ENCODE measurements at regions not wholly inside any gene's neighbourhood (a gene's known extent, or its start where the extent isn't known, plus 50 kb on each side); places are given as distances from the start of the nearest gene placed in this dataset.
"Not testable (repeated sequence)": the region's sequence is repeated elsewhere in the genome, so short reads cannot be mapped to it uniquely, and the experiment has no call there.

DNA sequence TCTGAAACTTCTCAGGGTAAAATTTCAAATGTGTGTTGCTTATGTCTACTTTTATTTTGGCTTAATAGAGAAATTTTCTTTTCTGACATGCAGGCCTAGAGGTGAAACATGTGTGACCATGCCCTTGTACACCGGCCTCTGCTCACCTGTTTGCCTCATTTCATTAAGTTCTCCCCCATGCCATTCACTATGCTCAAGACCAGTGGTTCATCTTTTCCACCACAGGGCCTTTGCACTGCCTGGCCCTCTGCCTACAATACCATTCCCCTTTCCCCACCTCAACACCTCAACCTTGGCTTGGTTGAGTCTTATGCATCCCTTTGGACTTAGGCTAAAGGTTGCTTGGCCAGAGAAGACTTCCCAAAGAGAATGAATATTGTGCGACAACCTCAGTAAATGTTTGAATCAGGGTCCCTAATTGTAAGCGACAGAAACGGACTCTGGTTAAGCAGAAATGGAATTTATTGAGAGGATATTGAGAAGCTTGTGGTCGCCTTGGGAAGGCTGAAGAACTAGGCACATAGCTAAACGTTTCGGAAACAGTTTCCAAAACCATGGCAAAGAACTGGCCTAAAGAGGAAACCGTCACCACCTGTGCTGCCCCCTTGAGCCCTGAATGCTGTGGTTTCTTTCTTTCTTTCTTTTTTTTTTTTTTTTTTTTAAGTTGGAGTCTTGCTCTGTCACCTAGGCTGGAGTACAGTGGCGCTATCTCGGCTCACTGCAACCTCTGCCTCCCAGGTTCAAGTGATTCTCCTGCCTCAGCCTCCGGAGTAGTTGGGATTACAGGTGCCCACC is 152.2 kb downstream of the SOX4 start:
- DNase-seq: no peak

DNA sequence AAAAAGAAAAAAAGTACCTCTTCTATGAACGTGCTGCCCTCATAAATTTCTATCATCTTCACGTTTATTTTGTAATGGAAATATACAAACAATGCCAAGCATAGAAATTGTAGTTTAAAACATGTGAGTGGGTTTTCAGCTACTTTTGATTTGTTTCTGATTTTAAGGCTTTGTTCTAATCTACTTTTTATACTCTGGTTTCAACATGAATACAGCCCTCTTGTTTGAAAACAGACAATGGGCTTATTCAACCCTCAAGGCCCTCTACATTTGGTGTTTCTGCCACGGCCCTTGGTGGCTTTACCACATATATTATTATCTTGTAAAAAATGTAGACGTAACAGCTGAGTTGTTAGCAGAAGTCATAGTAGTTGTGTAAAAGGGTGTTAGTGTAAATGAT is 153.9 kb downstream of the SOX4 start:
- DNase-seq: no peak

DNA sequence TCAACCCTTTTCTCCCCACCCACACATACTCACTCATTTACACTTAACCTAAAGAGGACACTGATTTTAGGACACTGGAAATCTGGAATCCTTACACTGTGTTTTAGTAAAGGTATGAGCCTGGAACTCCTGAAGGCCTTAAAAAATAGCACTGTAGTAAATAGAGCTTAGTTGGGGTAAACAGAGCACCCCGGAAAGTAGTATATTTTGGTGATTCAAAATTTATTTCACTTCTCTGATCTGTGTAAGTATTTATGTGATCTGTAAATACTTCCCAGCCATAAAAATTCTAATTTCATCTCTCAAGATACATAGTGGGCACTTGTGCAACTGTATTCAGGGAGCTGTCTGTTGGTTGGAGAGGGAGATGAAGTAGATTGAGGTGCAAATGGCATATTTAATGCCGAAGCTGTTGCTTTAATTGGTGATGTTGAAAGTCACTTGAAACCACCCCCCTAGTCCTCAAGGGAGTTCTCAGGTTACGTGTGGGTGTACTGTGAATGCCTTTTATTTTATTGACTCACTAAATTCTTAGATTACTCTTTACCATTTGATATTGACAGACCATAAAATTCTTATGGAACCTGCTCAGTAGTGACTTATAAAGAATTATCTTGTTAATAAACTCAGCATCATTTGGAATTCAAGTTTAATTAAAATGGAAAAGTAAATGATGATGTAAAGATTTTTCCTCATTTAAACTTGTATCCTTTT is 154.9 kb downstream of the SOX4 start:
- no peak for DNase-seq

DNA sequence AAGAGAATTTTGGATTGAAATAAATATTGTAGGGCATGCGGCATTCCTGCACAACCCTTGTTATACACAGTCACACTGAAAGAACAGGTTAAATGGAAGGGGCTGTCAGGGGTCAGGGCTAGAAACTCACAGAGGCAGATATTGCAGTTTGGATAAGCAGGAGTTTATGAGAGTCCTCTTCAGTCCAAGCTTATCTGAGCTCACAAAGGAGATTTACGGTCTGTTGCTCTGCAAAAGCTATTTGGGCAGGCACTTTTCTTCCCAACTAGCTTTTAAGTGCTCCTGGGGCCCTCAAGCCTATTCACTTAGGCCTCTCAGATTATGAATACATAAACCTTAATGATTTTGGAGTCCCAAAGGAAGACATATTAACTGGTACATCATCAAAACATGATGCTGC is 156.2 kb downstream of the SOX4 start:
- DNase-seq: no peak

DNA sequence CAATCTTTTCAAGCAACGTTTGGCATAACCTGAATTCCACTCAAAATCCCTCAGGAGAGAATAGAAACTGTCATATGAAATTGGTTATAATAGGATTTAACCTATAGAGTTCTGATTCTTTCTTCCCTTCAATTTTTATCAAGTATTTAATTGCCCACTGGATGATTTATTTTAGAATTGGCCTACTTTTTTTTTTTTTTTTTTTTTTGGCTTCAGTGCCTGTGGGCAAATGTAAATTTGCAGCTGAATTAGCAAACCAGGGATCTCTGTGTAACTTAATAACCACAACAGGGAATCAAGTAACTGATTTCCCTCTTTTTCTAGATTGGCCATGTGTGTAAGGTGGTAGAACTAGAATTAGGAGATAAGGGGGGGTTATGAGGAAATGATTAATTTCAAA is 157.0 kb downstream of the SOX4 start:
- DNase-seq: no peak

DNA sequence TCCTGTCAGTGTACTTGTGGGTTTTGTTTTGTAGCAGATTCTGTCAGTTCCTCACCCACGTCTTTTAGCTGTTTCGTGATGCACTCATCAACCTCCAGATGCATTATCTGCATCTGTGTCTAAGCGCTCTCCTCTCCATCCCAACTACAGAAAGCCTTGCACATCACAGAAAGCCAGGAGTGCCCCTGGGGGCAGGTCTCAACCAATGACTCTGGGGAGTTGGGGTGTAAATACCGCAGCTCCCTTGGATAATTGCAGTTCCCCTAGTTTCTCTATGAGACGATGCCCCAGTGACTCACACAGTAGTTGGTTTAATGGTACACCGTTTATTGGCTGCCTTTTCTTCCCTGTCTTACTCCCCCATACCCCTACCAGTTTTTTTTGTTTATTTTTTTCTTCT is 158.1 kb downstream of the SOX4 start:
- DNase-seq: no peak

DNA sequence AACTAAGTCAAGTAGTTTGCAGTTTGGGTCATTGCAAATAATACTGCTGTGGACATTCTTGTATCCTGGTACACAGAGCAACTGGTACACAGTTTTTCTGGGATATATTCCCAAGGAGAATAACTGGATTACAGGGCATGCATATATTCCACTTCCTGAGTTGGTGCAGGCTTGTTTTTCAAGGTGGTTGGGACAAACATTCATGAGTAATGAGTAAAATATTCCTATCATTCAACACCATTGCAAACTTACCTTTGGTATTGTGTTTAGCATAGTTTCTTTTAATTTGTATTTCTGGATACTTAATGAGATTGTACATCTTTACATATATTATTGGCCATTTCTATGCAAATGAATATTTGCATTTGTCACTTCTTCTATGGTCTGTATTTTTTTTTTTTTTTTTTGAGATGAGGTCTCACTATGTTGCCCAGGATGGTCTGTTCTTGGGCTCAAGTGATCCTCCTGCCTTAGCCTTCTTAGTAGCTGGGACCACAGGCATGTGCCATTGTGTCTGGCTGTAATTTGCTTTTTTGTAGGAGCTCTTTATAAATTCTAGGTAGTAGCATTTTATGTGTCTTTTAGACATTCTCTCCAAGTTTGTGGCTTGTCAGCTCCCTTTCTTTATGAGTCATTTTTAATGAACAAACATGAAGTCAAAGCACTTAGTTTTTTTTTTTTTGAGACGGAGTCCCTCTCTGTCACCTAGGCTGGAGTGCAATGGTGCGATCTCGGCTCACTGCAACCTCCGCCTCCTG is 158.7 kb downstream of the SOX4 start:
- DNase-seq: no peak

DNA sequence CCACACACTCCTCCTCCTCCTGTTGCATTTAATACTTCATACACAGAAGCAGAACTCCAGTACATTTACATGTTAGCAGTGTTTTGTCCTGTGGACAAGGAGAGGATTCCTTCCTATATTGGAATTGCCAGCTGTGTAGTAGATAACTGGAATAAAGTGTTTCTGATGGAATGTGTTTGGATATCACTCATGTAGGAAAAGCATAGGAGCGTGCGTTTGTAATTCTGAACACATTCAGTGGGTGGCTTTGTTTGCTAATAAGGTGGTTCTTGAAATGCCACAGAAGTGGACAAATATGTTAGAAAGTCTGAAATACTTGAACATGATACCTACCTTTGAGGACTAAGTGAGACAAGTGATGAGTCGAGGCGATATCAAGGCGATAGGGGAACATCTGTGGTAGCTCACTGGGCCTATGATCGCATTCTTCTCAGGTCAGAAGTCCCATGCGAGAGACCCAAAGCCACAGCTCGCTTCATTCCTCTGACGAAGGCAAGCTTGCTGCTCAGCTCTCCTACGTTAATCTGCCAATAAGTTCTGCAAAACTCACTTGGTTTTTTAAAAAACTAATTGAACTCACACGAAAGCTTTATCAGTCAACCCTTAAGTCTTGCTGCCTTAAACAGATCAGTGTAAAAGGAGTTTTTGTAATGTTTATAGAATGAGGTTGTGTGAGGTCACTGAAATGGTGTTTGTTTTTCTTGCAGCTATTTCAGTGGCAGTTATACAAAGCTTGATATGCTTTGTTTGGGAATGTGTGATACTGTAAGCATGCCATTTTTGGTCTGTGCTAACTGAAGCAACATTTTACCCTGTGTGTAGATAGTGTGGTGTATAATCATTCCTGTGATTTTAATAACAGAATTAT is 159.9 kb downstream of the SOX4 start:
- no peak for DNase-seq

DNA sequence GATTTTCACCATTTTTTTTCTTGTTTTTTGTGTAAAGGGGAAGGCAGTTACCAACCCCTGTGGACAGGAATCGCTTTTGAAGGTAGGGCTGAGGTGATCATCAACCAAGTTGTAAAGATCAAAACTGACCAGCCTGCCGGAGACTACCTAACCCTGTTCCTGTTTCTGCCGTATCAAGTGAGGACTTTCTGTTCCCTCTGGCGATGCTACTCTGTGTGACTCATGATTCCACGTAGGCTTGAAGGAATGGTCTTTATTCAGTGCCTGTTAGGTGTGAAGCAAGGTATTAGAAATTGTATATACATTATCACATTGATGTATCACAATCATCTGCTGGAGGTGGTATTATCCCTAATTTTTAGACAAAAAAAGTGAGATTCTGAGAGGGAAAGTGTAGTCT is 161.3 kb downstream of the SOX4 start:
- no peak for DNase-seq

DNA sequence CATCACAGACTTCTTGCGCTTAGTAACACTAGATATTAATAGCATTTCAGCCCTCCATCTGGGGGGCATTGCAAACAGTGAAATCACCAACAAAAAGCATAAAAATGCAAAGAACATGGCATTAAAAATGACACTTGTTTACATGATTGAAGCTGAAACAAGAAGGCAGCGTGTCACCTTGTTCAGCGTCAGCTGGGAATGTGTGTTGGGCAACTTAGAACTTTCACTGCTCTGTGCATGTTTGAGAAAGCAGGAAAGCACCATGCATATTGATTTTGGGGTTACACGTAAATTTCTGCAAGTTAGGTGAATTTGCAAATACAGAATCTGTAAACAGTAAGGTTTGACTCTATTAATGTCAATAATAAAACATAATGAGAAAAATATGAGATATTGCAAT is 162.9 kb downstream of the SOX4 start:
- no peak for DNase-seq

DNA sequence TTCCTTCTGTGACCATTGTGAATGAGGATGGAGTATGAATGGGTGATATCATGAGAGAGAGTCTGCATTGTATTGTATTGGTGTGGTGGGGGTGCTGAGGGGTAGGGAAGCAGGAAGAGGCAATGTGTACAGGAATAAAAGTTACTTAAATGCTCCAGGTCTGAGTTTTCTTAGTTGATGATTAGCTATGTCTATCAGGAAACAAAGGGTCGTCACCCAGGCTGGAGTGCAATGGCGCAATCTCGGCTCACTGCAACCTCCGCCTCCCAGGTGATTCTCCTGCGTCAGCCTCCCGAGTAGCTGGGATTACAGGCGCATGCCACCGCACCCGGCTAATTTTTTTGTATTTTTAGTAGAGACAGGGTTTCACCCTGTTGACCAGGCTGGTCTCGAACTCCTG is 163.8 kb downstream of the SOX4 start:
- not testable (repeated sequence) for DNase-seq

DNA sequence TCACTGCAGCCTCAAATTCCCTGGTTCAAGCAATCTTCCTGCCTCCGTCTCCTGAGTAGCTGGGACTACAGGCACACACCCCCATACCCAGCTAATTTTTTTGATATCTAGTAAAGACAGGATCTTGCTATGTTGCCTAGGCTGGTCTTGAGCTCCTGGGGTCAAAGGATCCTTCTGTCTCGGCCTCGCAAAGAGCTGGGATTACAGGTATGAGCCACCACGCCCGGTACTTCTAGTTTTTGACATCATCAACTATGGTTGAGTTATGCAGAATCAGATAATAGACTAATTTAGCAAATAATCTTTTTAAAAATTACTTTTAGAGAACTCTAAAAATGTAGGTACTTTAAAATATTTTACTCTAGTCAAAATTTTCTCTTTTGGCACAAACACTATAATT is 166.2 kb downstream of the SOX4 start:
- DNase-seq: no peak

DNA sequence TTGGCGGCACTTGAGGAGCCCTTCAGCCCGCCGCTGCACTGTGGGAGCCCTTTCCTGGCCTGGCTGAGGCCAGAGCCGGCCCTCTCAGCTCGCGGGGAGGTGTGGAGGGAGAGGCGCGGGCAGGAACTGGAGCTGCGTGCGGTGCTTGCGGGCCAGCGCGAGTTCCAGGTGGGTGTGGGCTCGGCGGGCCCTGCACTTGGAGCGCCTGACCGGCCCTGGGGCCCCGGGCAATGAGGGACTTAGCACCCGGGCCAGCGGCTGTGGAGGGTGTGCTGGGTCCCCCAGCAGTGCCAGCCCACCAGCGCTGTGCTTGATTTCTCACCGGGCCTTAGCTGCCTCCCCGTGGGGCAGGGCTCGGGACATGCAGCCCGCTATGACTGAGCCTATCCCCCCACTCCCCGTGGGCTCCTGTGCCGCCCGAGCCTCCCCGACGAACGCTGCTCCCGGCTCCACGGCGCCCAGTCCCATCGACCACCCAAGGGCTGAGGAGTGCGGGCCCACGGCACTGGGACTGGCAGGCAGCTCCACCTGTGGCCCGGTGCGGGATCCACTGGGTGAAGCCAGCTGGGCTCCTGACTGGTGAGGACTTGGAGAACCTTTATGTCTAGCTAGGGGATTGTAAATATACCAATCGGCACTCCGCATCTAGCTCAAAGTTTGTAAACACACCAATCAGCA is 167.6 kb downstream of the SOX4 start:
- DNase-seq: not testable (repeated sequence)

DNA sequence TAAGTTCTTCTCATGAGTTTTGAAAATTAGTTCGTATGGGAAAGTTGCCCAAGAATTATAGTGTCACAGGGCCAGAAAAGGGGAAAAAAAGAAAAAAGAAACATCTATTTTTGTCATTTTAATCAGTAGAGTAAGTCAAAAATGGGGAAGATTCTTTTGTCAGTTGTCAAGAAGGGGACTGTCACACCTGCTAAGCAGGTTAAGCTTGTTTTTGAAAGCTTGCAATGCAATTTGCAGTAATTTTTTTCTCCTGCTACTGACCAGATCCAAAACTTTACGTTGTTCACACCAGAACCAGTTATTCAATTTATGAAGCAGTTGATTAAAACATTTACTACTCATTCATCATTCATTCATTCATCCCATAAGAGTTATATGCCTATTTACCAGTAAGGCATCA is 171.4 kb downstream of the SOX4 start:
- DNase-seq: no peak

DNA sequence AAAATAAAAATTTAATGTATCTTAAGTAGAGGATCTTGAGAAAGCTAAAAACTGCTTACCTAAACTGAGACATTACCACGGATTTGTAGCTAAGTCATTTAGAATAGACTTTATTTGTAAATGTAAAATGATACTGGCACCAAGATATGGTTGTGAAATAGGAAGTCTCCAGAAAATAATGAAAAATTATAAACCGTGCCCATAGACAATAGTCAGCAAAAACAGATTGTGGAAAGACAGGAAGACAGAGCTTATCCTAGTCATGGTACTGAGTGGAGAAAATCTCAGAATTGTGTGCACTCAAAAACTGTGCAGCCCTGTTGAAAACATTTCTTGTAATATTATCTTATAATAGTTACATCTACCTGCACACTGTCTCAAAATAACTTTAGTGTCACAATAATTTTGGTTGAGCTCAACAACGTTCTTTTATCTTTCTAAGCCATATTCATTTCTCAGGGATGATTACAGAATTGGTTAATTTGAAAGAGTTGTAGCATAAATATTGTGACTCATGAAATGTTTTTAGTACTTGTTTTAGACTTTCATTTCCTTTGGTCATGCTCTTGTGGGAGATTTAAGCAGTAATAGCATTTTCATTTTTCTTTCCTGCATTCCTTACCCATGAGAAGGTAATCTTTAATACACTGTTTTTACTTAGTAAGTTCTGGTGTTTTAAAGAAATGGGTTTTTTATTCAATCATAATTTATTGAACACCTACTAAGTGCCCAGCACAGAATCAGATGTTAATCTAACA is 174.5 kb downstream of the SOX4 start:
- no peak for DNase-seq

DNA sequence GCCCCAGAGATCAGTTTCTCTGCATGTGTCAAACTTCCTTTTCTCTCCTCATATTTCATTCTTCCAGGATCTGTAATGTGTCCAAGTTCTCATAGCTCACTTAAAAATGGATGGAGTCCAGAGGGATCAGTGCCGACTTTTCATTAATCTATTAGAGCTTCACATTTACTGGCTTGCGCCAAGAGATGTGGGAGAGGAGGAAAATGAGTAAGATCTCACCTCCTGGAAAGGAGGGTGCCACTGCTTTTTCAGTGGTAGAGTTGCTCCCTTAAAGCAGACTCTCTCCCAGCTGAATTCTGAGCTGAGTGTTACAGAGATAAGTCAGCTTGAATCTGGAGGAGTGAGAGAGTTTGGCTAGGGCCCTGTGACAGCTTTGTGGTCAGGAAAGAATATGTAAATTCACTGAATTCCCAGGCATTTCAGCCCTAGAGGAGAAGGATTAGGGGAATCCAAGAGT is 175.9 kb downstream of the SOX4 start:
- DNase-seq: no peak

DNA sequence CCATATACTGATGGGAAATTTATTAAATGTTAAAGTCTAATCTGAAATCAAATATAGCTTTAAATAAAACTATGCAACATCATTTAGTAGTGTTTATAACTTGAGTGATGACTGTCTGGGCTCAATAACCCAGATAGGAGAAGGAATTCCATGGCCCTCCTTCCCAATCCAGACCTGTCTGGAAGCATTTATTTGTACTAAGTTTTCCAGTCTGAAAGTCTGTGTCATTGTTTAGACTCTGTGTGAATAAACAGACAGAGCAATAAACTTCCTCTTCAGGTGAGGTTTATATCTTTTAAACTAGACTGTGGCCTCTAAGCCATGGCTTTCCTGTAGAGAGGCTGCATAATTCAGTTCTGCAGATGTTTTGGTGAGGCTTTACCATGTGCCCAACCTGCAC is 176.4 kb downstream of the SOX4 start:
- DNase-seq: no peak

DNA sequence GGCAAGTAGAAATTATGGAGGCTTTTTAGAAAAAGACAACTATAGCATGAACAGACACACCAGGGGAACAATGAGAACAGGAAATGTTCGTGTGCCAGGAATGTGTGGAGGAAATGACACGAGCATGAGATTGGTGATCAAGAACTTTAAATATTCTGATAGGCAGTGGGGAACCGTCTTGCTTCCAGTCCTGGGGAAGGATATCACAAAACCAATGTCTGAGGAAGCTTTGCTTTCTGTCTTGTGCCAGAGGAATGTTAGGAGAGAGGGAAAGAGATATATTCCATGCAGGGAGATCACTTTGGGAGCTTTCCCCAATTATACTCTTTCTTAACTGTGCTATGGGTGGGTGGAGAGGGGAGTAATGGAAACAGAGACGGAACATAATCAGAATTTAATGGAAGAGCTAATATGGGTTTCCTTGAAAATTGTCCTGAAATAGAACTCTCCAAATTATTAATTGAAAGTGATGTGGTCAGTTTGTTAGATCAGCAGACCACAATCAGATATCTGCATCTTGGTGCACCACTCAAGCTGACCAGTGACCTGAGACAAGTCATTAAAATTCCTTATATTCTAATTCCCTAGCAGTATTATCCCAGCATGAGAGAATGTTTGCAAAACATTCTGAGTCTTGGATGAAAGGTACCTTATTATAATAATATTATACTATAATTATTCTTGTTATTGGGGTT is 178.2 kb downstream of the SOX4 start:
- DNase-seq: no peak

DNA sequence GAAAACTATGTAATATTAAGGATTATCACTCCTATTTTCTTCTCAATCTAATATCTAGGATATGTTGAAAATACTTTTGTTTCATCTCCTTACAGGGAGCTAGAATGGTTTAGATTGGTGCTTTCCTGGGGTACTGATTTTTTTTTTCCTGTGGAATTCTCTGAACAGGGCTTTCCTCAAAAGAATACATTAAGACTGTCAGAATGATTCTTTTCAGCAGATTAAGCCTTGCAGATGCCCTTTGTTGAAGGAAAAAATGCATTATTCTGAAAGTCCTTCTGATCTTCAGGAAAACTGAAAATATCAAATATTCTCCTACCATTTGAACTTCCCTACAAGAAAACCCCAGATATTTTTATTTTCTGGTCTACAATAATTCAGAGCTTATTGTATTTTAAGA is 178.9 kb downstream of the SOX4 start:
- no peak for DNase-seq

DNA sequence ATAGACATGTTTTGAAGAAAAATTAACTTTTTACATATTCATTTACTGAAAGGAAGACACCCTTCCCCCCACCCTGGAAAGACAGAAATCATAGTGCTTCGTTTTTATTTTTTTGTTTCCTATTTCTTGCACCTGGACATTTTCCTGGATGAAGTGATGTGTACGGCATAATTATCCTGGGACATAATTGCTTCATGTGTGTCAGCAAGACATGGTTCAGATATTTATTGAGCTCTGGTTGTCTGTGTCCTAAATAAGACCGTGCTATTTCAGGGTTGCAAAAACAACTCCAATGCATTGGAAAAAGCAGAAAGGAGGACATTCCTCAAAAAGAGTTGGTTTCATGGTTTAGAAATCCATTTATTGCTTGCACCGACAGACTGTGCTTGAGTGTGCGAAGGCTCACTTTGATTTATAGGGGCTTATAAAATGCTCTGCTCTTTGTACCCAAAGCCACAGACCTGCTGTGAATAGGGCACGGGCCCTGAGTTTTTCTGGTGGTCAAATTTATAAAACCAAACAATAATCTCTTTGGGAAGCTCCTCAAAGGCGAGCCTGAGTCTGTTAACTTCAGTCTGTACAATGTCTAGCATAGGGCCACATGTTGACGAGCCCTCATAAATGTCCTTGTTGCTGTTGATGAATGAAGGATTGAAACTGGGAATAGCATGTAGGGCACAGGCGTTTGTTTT is 179.5 kb downstream of the SOX4 start:
- DNase-seq: no peak
